Activated CD4-positive, alpha-beta T cell treated with anti-CD3 and anti-CD28 coated beads, Interleukin-2, amount 10 ng/mL, durations not matched to agents 7 days and 5 days (primary cell): ENCODE measurements at regions not wholly inside any gene's neighbourhood (a gene's known extent, or its start where the extent isn't known, plus 50 kb on each side); places are given as distances from the start of the nearest gene placed in this dataset.

ENCODE experiments used
- CTCF ChIA-PET: fragments of 350-600 bp; sonication (Branson Sonifier 250); formaldehyde crosslinking; loops from one replicate; lab custom pipeline; 2021; ENCODE audit warnings: antibody characterized with exemption; lab: Charles Lee
- POLR2A ChIA-PET: fragments of 350-600 bp; sonication (Branson Sonifier 250); formaldehyde crosslinking; loops from one replicate; lab custom pipeline; 2021; ENCODE audit warnings: antibody characterized with exemption; lab: Charles Lee
- DNase-seq: peaks from one replicate; pipeline ENCODE4 v3.0.0-alpha.2; 2020
- H3K27ac Mint-ChIP-seq: one replicate; pipeline ENCODE4 v1.8.0; 2021; ENCODE audit warnings: mild to moderate bottlenecking, moderate library complexity, mixed read lengths
- H3K27me3 Mint-ChIP-seq: one replicate; pipeline ENCODE4 v1.8.0; 2021; ENCODE audit warnings: mixed read lengths
- H3K36me3 Mint-ChIP-seq: one replicate; pipeline ENCODE4 v1.8.0; 2021; ENCODE audit warnings: low read depth, mixed read lengths
- H3K4me1 Mint-ChIP-seq: one replicate; pipeline ENCODE4 v1.8.0; 2021; ENCODE audit warnings: mixed read lengths
- H3K4me3 Mint-ChIP-seq: one replicate; pipeline ENCODE4 v1.8.0; 2021; ENCODE audit warnings: mild to moderate bottlenecking, moderate library complexity, mixed read lengths
- H3K9me3 Mint-ChIP-seq: one replicate; pipeline ENCODE4 v1.8.0; 2021; ENCODE audit warnings: mixed read lengths

- H3K36me3 Mint-ChIP-seq, result no peaks in the 10 kb centered on the region
- H3K27ac Mint-ChIP-seq, result no peak overlapping the region
- POLR2A ChIA-PET, result no interaction called here
- no peaks in the 10 kb centered on the region for H3K27me3 Mint-ChIP-seq
- no peaks in the 10 kb centered on the region for H3K9me3 Mint-ChIP-seq
- no peak for DNase-seq
- H3K4me1 Mint-ChIP-seq, result no peaks in the 10 kb centered on the region
- CTCF ChIA-PET, result no interaction called here
- H3K4me3 Mint-ChIP-seq, result no peak overlapping the region
Observed at GRCh38 chr2:239507576-239508258, 106.9 kb upstream of the HDAC4 start.

GRCh38 chr2:239506961-239507360, 106.1 kb upstream of the HDAC4 start:
- Mint-ChIP-seq H3K9me3 (no peaks in the 10 kb centered on the region), H3K36me3 (no peaks in the 10 kb centered on the region), H3K4me1 (no peaks in the 10 kb centered on the region), H3K27ac (no peak overlapping the region), H3K27me3 (no peaks in the 10 kb centered on the region), H3K4me3 (no peak overlapping the region)
- no peak for DNase-seq
- ChIA-PET POLR2A (no interaction called here), CTCF (no interaction called here)

GRCh38 chr2:239506101-239506857, 105.5 kb upstream of the HDAC4 start:
- no peaks in the 10 kb centered on the region for H3K36me3 Mint-ChIP-seq
- H3K9me3 Mint-ChIP-seq, result no peaks in the 10 kb centered on the region
- no peak for DNase-seq
- ChIA-PET CTCF (no interaction called here), POLR2A (no interaction called here)
- H3K4me1 Mint-ChIP-seq, result no peaks in the 10 kb centered on the region
- H3K27ac Mint-ChIP-seq, result no peak overlapping the region
- H3K4me3 Mint-ChIP-seq, result no peak overlapping the region
- no peaks in the 10 kb centered on the region for H3K27me3 Mint-ChIP-seq

- Mint-ChIP-seq H3K36me3 (no peaks in the 10 kb centered on the region), H3K4me3 (no peak overlapping the region), H3K27me3 (no peaks in the 10 kb centered on the region), H3K9me3 (no peaks in the 10 kb centered on the region), H3K27ac (no peak overlapping the region), H3K4me1 (no peaks in the 10 kb centered on the region)
- ChIA-PET CTCF (no interaction called here), POLR2A (no interaction called here)
- no peak for DNase-seq
Observed at GRCh38 chr2:239504643-239505235, 103.9 kb upstream of the HDAC4 start.

- Mint-ChIP-seq H3K27ac (no peak overlapping the region), H3K4me3 (no peak overlapping the region), H3K27me3 (no peaks in the 10 kb centered on the region), H3K4me1 (no peaks in the 10 kb centered on the region), H3K36me3 (no peaks in the 10 kb centered on the region), H3K9me3 (no peaks in the 10 kb centered on the region)
- ChIA-PET POLR2A (no interaction called here), CTCF (no interaction called here)
- no peak for DNase-seq
Observed at GRCh38 chr2:239502430-239503186, 101.8 kb upstream of the HDAC4 start.

- H3K4me1 Mint-ChIP-seq, result no peaks in the 10 kb centered on the region
- no peaks in the 10 kb centered on the region for H3K27me3 Mint-ChIP-seq
- H3K4me3 Mint-ChIP-seq, result no peak overlapping the region
- no peak overlapping the region for H3K27ac Mint-ChIP-seq
- ChIA-PET CTCF (no interaction called here), POLR2A (no interaction called here)
- H3K9me3 Mint-ChIP-seq, result no peaks in the 10 kb centered on the region
- H3K36me3 Mint-ChIP-seq, result no peaks in the 10 kb centered on the region
- DNase-seq, result no peak
Observed at GRCh38 chr2:239500574-239501550, 100.0 kb upstream of the HDAC4 start.

- DNase-seq, result no peak
- H3K9me3 Mint-ChIP-seq, result no peaks in the 10 kb centered on the region
- H3K27ac Mint-ChIP-seq, result no peak overlapping the region
- H3K4me1 Mint-ChIP-seq, result no peaks in the 10 kb centered on the region
- CTCF ChIA-PET, result no interaction called here
- POLR2A ChIA-PET, result no interaction called here
- H3K36me3 Mint-ChIP-seq, result no peaks in the 10 kb centered on the region
- no peaks in the 10 kb centered on the region for H3K27me3 Mint-ChIP-seq
- no peak overlapping the region for H3K4me3 Mint-ChIP-seq
Observed at GRCh38 chr2:239499726-239500573, 99.1 kb upstream of the HDAC4 start.

- POLR2A ChIA-PET, result no interaction called here
- CTCF ChIA-PET, result no interaction called here
- no peaks in the 10 kb centered on the region for H3K36me3 Mint-ChIP-seq
- no peaks in the 10 kb centered on the region for H3K4me1 Mint-ChIP-seq
- no peak for DNase-seq
- H3K27me3 Mint-ChIP-seq, result no peaks in the 10 kb centered on the region
- H3K9me3 Mint-ChIP-seq, result no peaks in the 10 kb centered on the region
- no peak overlapping the region for H3K27ac Mint-ChIP-seq
- no peak overlapping the region for H3K4me3 Mint-ChIP-seq
Observed at GRCh38 chr2:239498981-239499634, 98.3 kb upstream of the HDAC4 start.

GRCh38 chr2:239498576-239498975, 97.8 kb upstream of the HDAC4 start:
- Mint-ChIP-seq H3K9me3 (no peaks in the 10 kb centered on the region), H3K27me3 (no peaks in the 10 kb centered on the region), H3K4me1 (no peaks in the 10 kb centered on the region), H3K27ac (no peak overlapping the region), H3K4me3 (no peak overlapping the region), H3K36me3 (no peaks in the 10 kb centered on the region)
- ChIA-PET POLR2A (no interaction called here), CTCF (no interaction called here)
- no peak for DNase-seq

- Mint-ChIP-seq H3K36me3 (no peaks in the 10 kb centered on the region), H3K4me1 (no peaks in the 10 kb centered on the region), H3K9me3 (no peaks in the 10 kb centered on the region), H3K4me3 (no peak overlapping the region), H3K27me3 (no peaks in the 10 kb centered on the region), H3K27ac (no peak overlapping the region)
- DNase-seq, result no peak
- ChIA-PET CTCF (no interaction called here), POLR2A (no interaction called here)
Observed at GRCh38 chr2:239496700-239497099, 95.9 kb upstream of the HDAC4 start.

GRCh38 chr2:239495791-239496233, 95.0 kb upstream of the HDAC4 start:
- Mint-ChIP-seq H3K9me3 (no peaks in the 10 kb centered on the region), H3K27ac (no peak overlapping the region), H3K36me3 (no peaks in the 10 kb centered on the region), H3K4me1 (no peaks in the 10 kb centered on the region), H3K27me3 (no peaks in the 10 kb centered on the region), H3K4me3 (no peak overlapping the region)
- CTCF ChIA-PET, result no interaction called here
- POLR2A ChIA-PET, result no interaction called here
- no peak for DNase-seq
